ENCODE measurements at regions not wholly inside any gene's neighbourhood (a gene's known extent, or its start where the extent isn't known, plus 50 kb on each side); places are given as distances from the start of the nearest gene placed in this dataset.

DNA sequence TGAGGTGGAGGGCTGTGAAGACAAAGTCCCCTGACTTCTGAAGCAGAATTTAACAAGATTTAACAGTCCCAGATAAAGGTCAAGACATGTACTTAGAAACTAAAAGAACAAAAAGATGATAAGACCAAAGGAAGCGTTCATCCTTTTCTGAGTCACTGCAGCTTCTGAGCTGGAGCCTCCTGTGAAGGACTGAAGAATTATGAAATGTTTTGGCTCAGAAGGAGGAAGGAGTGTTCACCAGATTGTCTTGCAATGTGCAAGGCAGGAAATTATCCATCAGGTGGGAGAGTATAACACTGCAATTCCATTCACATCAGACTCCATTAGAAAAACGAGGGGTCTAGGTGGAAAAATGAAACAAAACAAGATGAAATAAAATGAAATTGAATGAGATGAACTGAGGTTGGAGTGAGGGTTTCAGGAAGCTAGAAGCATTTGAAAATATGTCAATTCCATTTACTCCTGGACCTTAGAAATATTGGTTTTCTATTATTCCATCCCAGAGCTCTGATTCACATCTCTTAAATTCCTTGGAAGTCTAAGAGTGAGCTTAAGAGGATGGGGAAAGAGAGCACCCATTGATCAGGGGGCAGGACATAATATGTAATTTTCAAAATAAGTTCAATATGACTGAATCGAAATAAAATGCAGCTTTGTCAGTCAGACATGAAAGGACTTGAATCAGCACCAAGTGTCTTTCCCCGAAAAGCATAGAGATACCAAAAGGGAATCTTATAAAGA lies 186.1 kb upstream of the LNX1 start:
- no peak for DNase-seq (ENCODE audit: low read depth in 2 of 2)

DNA sequence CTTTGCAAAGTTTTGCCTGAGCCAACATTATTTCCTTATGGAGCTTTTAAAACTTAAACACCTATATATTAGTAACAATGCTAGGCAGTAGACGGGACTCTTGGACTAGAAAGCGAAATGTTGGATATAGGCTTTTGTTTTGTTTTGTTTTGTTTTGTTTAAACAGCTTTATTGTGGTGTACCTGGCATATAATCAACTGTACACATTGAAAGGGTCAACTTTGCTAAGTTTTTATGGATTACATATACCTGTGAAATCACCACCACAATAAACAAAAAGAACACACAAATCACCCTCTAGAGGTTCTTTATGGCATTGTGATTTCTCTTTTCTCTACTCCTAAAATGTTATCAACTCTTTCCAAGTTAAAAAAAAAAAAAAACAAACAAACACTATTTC lies 184.9 kb upstream of the LNX1 start:
- no peak for DNase-seq (ENCODE audit: low read depth in 2 of 2)

DNA sequence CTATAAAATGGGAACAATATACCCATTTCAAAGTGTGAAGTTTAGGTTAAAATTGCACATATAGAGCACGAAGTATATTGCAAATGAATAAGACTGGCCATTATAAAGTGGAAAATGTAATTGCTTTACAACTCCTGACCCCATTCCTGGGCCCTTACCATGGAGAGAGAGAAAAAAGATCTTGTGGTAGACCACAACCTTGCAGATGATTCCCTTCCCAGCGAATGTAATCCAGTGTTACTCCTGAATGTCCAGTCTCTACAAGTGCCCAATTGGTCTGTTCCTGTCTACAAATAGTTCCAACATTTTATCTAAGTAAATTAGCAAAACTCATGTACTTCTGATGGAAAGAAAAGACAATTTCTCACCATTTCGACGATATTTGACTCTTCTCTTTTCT lies 184.1 kb upstream of the LNX1 start:
- DNase-seq (ENCODE audit: low read depth in 2 of 2): no peak

DNA sequence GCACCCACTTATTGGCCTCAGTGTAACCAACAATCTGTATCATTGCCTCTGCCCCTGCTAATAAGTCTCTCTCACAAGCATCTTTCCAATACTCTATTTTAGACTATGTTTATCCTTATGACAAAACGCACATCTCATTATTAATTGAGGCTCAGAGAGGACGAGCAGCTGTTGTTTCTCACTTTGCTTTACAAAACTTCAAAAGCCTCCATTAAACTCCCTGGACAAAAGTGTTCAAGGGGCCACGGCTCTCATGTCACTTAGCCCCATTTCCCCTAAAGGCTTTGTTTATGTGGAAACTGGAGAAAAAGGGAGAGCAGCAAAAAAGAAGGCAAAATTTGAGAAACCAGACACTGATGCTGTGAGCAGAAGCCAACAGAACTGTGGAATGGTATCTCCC lies 180.0 kb upstream of the LNX1 start:
- no peak for DNase-seq (ENCODE audit: low read depth in 2 of 2)

DNA sequence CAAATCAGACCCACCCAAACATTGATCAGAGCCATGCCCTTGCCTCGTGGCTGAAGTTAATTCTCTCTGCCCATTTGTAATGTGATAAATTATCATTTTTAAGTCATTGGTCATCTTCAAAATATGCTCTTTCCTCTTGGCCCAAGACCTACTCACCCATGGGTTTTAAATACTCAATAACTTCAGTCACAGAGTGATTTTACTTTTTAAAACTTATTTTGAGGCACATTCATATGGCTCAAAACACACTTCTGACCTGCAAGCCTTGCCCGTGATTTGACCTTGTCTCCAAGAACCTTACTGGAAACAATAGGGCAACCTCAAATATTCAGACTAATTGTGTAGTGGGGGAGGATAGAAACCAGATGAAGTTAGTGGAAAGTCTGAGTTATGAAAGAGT lies 176.2 kb upstream of the LNX1 start:
- DNase-seq (ENCODE audit: low read depth in 2 of 2): no peak

DNA sequence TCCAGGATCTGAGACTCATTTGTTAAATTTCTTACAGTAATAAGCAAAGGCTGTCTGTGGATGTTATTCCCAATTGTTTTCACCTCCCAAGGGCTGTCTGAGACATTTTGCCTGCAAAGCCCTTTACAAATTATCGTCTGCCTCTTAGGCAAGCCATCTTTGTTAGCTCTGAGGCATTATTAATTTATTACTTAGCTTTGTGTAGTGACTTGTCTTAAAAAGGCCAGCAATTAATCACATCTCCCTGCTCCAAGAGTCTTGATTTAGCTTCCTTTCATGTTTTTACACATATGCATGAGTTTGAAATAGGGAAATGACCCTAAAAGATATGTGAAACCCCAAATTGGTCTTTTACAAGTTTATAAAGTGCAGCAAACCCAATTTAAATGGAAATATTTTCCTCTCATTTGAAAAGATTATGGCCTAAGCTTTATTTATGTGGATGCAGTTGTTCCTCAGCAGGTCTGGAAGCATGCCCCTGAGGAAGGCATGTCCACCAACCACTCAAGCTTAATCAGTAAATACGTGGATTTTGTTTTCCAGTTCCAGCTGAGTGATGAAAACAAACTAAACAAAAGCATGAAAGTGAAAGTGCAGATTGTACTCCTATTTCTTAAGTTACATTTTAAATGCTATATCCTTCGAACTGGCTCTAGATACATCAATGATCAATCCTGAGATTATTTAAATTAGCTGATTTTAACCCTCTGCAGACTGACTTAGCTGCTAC lies 173.6 kb upstream of the LNX1 start:
- no peak for DNase-seq (ENCODE audit: low read depth in 2 of 2)

DNA sequence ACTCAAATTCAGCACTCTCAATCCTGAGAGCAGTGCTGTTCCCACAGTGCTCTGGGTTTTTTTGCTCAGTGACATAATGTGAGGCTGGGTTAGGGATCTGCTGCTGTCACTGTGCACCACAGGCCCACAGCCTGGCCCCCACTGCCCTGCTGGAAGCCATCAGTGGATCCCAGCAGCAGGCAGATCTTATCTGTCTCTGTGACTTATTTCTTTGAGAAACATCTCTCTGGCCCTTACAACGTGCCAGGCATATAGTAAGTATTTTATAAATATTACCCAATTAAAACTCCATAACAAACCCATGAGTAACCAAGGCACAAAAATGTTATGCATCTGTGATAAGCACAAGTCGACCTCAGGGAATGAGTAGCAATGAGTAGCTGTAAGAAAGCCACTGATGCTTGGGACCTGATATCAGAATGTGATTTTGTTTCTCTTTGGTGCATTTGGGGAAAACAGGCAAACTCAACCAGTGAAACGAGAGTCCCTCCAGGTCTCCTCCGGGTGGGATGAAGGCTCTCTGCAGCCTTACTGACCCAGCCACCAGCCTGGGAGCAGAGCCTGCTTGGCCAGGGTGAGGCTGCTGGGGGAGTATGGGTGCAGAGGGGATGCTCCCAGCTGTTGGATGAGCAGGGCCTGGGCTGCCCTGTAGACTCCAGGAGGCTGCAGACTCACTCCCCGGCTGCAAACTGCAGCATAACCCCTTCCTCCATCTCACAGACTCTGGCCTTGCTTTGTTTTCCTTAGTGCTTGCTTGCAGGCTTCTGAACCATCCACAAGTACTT lies 172.7 kb upstream of the LNX1 start:
- no peak for DNase-seq (ENCODE audit: low read depth in 2 of 2)

DNA sequence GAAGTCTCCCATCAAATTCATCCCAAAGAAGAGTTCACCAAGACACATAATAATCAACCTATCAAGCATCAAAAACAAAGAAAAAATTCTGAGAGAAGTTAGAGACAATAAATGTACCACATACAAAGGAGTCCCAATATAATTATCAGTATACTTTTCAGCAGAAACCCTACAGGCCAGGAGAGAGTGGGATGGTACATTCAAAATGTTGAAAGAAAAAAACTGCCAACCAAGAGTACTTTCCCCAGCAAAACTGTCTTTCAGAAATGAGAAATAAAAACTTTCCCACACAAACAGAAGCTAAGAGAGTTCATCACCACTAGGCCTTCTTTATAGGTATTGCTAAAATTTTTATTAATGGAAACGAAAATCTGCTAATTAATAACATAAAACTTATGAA lies 164.4 kb upstream of the LNX1 start:
- DNase-seq (ENCODE audit: low read depth in 2 of 2): no peak

DNA sequence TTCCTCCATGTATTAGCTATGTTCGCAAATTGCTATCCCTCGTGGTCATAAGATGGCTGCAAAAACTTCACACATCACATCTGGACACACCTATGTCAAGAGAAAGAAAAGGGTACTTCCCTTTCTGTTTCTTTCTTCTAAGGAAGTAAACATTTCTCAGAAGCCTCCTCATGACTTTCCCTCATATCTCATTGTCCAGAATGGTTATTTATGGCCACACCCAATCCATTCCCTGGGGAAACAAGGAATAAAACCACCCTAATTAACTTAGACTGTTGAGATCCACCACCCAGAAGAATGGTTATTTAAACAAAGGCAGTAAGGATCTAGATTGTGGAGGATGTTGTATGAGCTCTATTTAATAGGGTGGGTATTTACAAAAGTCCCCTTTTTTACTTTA lies 160.8 kb upstream of the LNX1 start:
- no peak for DNase-seq (ENCODE audit: low read depth in 2 of 2)

DNA sequence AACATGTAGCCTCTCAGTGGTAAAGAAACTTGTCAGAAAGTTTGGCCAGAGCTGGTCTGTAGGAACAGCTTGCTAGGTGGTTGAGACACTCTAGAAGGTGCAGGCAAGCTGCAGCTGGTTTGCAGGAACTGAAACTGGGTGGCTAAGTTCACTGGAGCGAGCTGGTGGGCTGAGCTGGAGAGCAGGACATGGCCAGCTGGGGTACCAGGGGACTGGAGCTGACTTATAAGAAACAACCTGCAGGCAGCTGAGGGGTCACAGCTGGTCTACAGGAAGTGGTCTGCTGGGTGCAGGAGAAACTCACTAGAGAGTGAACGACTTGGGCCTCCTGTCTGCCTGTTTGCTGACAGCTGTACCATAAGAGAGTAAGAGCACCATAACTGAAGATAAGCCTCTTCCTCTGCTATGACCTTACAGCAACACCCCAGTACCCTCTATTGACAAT lies 157.1 kb upstream of the LNX1 start:
- DNase-seq (ENCODE audit: low read depth in 2 of 2): no peak

DNA sequence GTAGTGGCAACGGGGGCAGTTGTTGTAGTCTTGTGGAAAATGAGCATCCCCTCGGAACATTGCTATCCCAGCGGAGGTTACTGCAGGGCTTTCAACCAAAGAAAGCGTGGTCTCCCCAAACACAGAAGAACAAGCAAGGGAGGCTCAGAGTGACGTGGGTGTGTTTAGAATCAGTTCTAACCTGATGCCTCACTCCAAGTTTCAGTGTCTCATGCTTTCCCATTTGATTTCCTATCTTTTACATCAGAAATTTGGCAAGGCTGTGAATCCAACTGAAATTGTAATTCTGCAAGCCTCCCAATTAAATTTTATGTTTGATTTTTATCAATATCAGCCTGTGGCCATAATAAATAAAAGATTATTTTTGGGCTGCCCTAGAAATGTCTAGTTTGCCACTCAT lies 156.1 kb upstream of the LNX1 start:
- DNase-seq (ENCODE audit: low read depth in 2 of 2): no peak

DNA sequence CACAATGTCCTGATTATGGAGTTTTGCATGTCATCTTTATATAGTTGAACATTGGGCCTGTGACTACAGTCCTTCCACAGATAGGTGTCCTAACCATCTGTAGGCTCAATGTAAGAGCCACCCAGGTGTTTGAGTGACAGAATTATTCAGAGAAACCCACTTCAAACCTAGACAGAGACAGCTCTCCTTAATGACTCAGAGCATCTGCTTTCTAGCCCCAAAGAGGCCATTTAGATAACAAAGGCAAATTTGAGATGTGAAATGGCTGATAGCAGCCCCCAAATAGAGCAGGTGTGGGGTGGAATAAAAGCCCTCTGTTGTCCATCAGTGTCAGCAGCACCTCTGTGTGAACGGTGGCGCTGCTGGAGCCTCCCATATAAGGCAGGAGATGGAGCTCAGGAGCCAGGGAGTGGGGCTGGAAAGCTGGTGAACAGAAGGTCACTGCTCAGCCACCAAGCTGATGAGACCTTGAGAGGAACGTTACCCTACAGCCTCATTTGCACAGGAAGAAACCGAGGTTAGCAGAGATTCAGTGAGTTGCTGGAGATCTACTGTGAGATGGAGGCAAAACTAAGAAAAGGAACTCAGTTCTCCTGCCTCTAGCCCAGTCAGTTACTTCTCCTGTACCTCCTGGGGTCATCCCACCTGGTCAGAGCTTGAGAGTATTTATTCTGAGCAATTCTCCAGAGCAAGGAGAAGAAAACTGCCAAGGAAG lies 153.3 kb upstream of the LNX1 start:
- DNase-seq (ENCODE audit: low read depth in 2 of 2): no peak

DNA sequence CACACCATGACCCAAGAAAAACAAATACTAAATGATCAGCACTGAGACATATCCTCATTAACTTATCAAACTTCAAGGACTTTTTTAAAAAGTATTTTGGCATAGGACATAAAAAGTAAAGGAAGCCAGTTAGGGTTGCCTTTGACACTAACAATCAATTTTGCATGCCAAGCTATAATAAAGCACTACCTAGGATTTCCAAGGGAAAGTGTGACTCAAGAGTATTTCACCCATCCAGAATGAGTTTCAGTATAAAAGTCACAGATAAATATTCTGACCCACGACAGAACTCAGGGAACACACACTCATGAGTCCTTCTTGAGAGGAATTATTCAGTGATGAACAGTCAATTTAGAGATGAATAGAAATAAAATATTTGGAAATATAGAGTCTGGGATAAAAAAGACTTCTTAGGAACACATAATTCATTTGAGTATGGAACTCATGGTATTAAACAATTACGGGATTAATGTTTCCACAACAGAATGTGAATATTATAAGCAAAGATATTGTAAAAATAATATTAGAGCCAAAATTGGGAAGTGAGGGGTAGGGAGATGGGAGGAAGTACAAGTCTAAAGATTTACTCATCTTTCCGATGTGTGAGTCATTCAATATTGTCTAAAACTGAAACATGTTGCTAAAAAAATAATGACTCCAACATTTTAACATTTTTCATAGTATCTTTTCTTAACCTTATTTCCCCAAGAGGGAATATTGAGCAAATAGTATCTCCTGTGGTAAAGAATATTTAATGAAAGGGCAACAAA lies 143.5 kb upstream of the LNX1 start:
- DNase-seq (ENCODE audit: low read depth in 2 of 2): no peak

DNA sequence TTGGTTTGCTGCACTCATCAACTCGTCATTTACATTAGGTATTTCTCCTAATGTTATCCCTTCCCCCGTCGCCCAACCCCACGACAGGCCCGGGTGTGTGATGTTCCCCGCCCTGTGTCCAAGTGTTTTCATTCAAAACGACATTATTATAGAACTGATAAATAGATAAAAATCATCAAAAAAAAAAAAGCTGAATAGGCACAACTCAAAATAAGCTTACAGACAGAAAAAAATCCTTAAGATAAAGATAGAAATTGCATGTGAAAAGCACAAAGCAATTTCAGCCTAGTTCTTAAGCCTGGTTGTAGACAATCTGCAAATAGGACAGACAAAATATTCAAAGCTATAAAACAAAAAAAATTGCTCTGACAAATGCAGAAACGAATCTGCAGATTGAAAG lies 142.9 kb upstream of the LNX1 start:
- no peak for DNase-seq (ENCODE audit: low read depth in 2 of 2)

DNA sequence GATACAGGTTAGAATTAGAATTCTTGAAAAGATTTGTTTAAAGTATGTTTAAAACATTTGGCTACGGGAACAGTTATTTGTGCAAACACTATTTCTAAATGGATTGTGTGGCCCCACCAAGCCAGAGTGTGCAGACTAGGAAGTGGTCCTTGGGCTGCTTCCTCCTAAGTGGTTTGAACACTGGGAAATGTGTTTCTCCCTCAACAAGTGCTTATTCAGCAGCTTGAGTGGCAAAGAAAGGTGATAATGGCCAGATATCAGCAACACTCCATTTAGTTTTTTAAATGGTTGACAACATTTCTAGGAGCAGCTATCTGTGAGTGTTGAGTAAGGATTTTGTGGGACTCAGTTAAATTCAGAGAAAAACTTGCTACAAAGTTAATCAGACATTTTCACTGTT lies 141.4 kb upstream of the LNX1 start:
- DNase-seq (ENCODE audit: low read depth in 2 of 2): no peak

DNA sequence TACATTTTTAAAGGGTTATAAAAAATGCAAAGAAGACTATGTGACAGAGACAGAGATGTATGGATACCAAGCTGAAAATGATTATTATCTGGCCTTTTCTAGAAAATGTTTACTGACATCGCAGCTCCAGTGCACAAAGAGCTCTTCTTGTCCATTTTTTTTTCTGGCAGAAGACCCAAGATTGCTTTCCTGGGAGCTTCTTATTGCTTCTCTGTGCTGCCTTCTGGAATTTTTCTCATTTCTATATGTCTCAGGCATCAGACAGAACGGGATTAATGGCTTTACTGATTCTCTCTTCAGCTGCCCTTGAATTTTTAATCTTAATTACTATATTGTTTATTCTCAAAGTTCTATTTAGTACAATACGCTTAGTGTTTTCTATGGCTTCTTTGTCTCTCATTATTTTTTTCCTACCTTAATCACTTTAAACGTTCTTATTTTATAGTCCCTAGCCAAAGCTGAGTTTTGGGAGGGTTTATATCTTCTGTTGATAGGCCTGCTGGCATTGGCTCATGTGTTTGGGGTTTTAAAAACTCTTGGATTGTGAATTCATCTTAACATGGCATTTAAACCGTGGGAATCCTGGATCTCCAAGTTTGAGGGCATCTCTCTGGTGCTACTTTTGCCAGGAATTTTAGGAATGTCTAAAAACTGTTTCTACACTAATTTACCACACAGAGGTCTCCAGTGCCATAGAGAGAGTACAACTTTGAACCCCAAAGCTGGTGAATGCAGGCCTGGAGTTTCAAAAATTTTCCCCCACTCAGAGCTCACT lies 138.9 kb upstream of the LNX1 start:
- DNase-seq (ENCODE audit: low read depth in 2 of 2): no peak

DNA sequence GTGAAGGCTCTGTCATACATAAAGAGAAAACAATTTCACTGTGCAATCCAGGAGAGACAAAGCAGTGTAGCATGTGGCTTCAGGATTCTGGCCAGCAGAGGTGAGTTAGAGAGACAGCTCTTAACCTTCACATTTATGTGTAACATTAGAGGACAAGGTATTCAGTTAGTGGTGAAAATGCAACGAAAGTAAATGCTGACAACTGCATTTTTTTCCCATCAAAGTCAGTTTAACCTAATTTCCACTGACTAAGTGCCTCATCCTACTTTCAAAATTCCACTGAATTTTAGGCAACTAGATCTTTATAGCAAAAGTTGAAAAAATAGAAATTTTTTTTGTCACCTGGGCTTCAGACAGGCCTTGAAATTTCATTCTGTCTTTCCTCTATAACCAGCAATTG lies 130.8 kb upstream of the LNX1 start:
- no peak for DNase-seq (ENCODE audit: low read depth in 2 of 2)

DNA sequence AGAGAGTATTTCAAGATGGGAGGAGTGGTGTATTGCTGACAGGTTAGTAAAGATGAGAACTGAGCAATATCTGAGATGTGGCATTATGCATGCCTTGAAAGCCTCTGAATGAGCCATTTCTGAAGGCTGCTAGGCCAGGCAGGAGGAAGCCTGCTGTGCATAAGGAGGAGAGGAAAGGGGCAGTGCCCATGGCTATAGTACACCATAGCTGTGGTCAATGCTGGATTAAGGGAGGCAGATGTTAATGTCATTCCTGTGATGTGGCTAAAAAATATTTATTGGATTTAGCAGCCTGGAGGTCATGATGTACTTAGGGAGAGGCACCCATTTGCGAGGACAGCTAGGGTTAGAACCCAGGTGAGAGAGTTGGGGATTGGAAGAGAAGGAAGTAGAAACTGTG lies 130.0 kb upstream of the LNX1 start:
- DNase-seq (ENCODE audit: low read depth in 2 of 2): no peak

DNA sequence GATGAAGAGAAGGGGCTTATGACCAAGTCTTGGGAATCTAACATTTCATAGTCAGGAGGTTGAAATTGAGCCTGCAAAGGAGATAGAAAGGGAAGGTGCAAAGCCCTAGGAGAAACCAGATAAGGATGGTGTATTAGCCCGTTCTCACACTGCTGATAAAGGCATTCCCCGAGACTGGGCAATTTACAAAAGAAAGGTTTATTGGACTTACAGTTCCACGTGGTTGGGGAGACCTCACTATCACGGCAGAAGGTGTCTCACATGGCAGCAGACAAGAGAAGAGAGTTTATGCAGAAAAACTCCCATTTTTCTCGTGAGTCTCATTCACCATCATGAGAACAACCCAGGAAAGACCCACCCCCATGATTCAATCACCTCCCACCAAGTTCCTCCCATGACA lies 129.5 kb upstream of the LNX1 start:
- no peak for DNase-seq (ENCODE audit: low read depth in 2 of 2)

DNA sequence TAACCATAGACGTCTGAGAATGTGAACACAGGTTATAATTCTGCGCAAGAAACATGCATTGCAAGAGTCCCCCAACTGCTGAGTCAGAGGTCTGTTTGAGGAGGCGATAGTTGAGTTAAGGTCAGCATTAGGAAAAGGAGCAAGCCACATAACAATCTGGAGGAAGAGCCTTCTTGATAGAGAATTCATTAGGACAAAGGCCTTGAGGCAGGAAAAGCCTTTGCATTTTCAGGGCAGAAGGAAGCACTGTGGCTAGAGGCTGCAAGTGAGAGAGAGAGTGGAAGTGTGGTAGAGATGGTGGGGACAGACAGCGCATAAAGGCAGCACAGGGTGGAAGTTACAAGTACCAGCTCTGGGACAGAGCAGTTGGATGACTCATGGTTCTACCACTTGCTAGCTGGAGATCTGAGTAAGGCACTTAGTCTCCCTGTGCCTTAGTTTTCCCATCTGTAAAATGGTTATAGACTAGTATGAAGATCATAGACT lies 125.8 kb upstream of the LNX1 start:
- DNase-seq (ENCODE audit: low read depth in 2 of 2): no peak
